ENCODE measurements at regions not wholly inside any gene's neighbourhood (a gene's known extent, or its start where the extent isn't known, plus 50 kb on each side); places are given as distances from the start of the nearest gene placed in this dataset.

DNA sequence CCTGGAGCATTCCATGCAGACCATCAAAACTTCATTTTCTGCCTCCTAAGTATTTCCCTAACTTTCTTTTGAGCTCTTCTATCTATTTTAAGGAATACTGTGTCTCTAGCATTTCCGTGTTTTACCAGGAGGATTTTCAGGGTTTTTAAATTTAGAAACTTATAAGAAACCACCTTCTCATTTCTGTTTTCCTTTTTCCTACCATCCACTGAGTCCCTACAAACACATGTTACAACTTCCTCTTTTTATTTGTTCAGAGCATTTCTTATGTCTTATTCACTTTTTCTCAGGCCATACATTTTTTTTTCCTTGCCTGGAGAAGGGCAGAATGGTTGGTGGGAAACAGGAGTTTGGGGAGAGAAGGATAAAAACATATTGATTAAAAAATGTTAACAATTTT lies 130.0 kb upstream of the BMP5 start:
- no peak for DNase-seq

GRCh38 chr6:56004426-56004825 lies 129.0 kb upstream of the BMP5 start:
- DNase-seq: no peak

DNA sequence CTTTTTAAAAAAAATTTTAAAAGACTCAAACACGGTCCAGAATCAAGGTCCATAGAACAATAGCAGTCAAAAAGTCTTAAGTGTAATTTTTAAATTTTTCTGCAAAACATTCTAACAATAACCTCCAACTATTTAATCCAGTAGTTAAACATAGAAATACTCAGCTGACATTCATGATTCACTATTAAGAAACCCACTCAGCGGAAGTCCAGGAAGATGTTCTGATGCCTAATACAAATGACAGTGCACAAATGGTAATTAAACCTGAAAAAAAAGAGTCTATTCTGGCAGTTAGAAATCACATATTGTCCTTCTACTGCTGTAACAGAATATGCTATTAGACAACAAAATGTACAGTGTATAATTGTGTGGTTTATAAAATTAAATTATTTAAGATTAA lies 128.2 kb upstream of the BMP5 start:
- no peak for DNase-seq

GRCh38 chr6:56002336-56002735 lies 126.9 kb upstream of the BMP5 start:
- DNase-seq: no peak

GRCh38 chr6:55998576-55998975 lies 123.2 kb upstream of the BMP5 start:
- no peak for DNase-seq

- DNase-seq: no peak
Measured at GRCh38 chr6:55997223-55997874, 122.0 kb upstream of the BMP5 start.

DNA sequence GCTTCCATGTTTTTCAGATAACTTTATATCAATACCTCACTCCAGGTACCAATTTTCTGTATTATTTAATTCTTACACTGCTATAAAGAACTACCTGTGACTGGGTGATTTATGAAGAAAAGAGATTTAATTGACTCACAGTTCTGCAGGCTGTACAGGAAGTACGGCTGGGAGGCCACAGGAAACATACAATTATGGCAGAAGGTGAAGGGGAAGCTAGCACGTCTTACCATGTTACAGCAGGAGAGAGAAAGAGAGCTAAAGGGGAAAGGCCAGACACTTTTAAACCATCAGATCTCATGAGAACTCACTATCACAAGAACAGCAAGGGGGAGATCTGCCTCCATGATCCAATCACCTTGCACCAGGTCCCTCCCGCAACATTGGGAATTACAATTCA lies 119.1 kb upstream of the BMP5 start:
- no peak for DNase-seq

- DNase-seq: no peak
Measured at GRCh38 chr6:55993418-55993817, 118.0 kb upstream of the BMP5 start.

- no peak for DNase-seq
Measured at GRCh38 chr6:55992546-55992945, 117.2 kb upstream of the BMP5 start.

GRCh38 chr6:55985309-55985708 lies 109.9 kb upstream of the BMP5 start:
- DNase-seq: no peak

GRCh38 chr6:55983861-55984260 lies 108.5 kb upstream of the BMP5 start:
- no peak for DNase-seq

DNA sequence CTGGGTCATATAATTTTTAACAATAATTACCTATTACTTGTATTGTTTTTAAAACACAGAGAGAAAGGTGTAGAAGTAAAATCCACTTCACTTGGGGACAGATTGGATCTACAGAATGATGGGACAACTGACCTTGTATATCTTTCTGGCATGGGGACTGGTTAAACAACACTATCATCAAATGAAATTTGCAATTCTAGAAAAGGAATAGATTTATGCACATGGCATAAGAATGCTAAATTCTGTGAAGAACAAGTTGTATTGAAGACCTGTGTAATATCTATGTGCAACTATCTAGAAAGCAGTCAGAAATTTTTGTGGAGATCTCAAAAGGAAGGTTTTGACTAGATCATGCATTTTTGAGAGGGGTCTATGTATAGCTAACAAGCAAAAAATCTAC lies 106.3 kb upstream of the BMP5 start:
- no peak for DNase-seq

- peak; percentile 38 for DNase-seq
Measured at GRCh38 chr6:55980627-55981211, 105.3 kb upstream of the BMP5 start.

GRCh38 chr6:55979526-55979925 lies 104.1 kb upstream of the BMP5 start:
- DNase-seq: no peak

DNA sequence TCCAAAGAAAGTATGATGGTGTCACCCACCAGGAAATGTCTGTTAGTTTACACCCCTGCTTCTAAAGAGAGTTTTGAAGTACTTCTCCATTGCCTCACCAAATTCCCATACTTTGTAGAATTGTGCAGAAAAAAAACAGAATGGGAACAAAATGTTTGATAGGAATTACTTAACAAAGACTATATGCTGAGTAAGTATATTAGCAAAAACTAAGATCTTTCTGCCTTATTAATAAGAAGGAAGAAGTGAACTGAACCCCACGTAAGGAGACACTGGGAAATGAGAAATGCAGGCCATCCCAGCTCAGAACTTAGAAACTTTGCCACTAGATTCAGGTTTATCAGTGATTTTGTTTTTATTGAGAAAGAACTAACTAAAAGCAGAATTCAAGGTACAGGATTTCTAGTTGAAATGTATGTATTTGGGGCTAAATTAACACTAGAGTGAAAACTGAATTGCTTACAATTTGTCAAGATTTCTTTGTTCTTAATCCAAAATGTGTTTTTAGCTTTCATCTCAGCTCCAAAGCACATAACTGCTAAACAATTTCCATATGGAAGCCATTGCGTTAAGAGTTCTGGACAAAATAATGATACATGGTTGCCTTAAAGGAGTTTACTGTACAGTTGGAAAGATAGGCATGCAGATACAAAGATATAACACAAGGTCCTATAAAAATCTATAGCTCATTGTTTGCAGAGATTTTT lies 102.7 kb upstream of the BMP5 start:
- DNase-seq: no peak

DNA sequence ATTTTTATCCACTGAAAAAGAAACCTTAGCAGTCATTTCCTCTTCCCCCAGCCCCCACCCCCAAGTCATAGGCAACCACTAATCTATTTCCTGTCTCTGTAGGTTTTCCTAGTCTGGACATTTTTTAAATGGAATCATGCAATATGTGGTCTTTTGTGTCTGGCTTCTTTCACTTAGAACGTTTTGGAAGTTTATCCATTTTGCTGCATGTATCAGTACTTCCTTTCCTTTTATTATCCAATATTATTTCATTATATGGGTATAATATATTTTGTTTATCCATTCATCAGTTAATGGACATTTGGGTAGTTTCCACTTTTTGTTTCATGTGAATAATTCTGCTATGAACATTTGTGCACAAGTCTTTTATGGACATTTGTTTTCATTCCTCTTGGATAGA lies 99.3 kb upstream of the BMP5 start:
- DNase-seq: no peak

DNA sequence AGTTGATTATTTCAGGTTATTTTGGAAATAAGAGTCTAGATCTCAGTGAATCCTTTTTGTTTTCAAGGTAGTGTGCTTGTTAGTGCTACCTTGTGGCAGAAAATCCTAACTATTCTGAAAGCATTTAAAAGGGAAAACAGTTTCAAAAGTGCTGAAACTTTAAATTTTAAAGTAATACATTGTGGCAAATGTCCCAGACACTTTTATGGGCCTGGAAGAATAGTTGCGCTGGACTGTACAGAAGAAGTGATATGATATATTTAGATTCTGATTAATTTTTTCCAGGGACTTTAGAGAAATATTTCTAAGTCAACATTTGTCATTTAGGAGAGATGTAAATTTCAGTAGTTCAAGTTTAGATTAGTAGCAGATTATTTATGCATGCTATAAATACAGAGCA lies 96.7 kb upstream of the BMP5 start:
- DNase-seq: no peak

DNA sequence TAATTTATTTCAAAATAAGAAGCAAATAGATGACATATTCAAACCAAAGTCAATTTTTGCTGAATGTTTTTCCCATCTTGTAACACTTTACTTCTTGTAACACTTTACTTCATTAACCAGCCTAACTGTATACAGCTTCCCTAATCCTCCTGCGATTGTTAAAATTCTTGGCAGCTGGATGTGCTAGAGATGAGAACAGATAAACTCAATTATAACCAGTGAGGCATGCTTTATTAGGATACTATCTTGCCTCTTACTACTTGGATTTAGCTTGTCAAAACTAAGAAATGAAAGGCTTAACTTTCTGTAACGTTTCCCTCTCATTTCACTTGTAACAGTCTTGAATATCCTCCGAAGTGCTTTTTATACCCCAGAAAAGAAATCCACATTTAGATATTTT lies 94.1 kb upstream of the BMP5 start:
- no peak for DNase-seq

GRCh38 chr6:55968926-55969325 lies 93.5 kb upstream of the BMP5 start:
- DNase-seq: no peak

DNA sequence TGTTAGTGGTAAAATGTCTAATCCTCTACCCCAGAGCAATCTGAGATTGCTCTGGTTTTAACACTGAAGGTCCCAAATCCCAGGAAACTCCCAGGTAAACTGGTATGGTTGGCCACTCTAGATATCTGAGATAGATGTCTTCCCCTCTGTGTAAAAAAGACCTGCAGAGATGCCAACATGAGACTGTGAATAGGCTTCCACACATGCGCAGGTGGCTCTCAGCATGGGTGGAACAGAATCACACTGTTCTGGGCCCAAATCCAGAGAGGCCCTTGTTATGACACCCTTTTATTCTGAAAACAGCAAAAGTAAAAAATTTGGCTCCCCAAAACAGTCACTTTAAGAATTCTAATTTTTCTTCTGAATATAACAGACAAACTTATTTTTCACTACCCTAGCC lies 88.7 kb upstream of the BMP5 start:
- no peak for DNase-seq

GRCh38 chr6:55963301-55963700 lies 87.9 kb upstream of the BMP5 start:
- DNase-seq: no peak

- no peak for DNase-seq
Measured at GRCh38 chr6:55960344-55960743, 85.0 kb upstream of the BMP5 start.

DNA sequence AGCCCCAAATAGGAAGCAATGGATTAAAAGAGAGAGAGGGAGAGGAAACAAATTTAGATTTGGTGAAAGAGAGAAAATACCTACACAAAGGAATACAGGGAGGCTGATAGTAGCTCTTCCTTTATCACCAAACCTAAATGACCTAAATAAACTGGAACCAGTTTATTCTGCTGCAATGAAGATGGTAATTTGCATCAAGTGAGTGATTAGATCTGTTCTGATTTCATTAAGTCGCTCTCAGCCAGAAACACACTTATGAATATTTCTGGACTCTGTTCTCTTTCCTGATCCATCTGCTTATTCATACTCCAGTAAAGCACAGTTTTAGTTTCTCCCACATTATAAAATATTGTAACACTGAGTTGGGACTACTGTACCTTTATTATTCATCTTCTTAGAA lies 83.4 kb upstream of the BMP5 start:
- DNase-seq: no peak

GRCh38 chr6:55957961-55958422 lies 82.6 kb upstream of the BMP5 start:
- no peak for DNase-seq

DNA sequence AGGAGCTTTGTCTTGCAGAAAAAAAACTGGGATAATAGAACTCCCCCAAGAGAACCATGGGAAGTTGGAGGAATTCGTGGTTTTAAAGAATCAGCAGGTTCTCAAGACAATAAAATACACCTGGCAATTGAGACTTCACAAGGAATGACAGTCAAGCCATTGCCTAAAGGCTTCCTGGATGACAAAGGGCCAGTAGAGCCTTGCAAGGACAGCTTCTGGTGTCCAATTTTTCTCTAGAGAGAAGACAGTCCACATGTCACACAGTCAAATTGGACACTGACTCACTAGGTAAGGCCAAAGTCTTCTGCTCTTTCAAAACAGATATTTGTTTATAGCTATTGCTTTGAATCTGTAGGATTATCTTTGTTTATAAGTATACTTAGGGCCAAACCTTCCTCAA lies 80.3 kb upstream of the BMP5 start:
- no peak for DNase-seq
